ENCODE measurements at regions not wholly inside any gene's neighbourhood (a gene's known extent, or its start where the extent isn't known, plus 50 kb on each side); places are given as distances from the start of the nearest gene placed in this dataset.
A peak's percentile ranks its signal among the peaks of the same experiment; 100 is the strongest.

- no peaks in the 10 kb centered on the region for H3K9me3 ChIP-seq (ENCODE audit: insufficient read depth, low read depth, low read length)
- H3K4me1 ChIP-seq (ENCODE audit: insufficient read depth, low read length, poor library complexity, severe bottlenecking): peaks cover 30% of the 10 kb centered on the region
- H3K79me2 ChIP-seq (ENCODE audit: insufficient read depth, low read length): no peaks in the 10 kb centered on the region
- TF ChIP-seq CTCF (conservative IDR thresholded peaks at IDR 0.05; ENCODE audit: low read length) (no peak), EZH2phosphoT487 (IDR thresholded peaks at IDR 0.05; ENCODE audit: borderline replicate concordance) (no peak)
- no peaks in the 10 kb centered on the region for H3K36me3 ChIP-seq (ENCODE audit: insufficient read depth, low read length)
- H3K9ac ChIP-seq (ENCODE audit: low read depth, low read length, poor library complexity, severe bottlenecking): no peak overlapping the region
- no peak overlapping the region for H3K4me2 ChIP-seq (ENCODE audit: low read depth, low read length, poor library complexity, severe bottlenecking)
- no peaks in the 10 kb centered on the region for H3K27me3 ChIP-seq (ENCODE audit: insufficient read depth, low read length, poor library complexity, severe bottlenecking)
- H3K9me2 ChIP-seq (replicated peaks; ENCODE audit: low read depth, low read length): no peaks in the 10 kb centered on the region
- no peaks in the 10 kb centered on the region for H3F3A ChIP-seq (ENCODE audit: low read depth)
- H4K20me1 ChIP-seq (ENCODE audit: insufficient read depth, low read length, poor library complexity, severe bottlenecking): no peaks in the 10 kb centered on the region
- H2AFZ ChIP-seq (ENCODE audit: low read length): peak overlapping the region; percentile 39; the same call in 1 of the 2 replicates
- H3K4me3 ChIP-seq (ENCODE audit: low read length, poor library complexity, severe bottlenecking): no peak overlapping the region
Measured at GRCh38 chr15:60081976-60082375, 77.9 kb downstream of the FOXB1 start.

- Histone ChIP-seq H3K36me3 (ENCODE audit: insufficient read depth, low read length) (no peaks in the 10 kb centered on the region), H3K9ac (ENCODE audit: low read depth, low read length, poor library complexity, severe bottlenecking) (no peak overlapping the region), H3K9me2 (replicated peaks; ENCODE audit: low read depth, low read length) (no peaks in the 10 kb centered on the region), H3K79me2 (ENCODE audit: insufficient read depth, low read length) (no peaks in the 10 kb centered on the region), H3F3A (ENCODE audit: low read depth) (no peaks in the 10 kb centered on the region), H3K4me1 (ENCODE audit: insufficient read depth, low read length, poor library complexity, severe bottlenecking) (peaks cover 17% of the 10 kb centered on the region), H2AFZ (ENCODE audit: low read length) (no peak overlapping the region; the same call in 1 of the 2 replicates), H3K27me3 (ENCODE audit: insufficient read depth, low read length, poor library complexity, severe bottlenecking) (no peaks in the 10 kb centered on the region), H4K20me1 (ENCODE audit: insufficient read depth, low read length, poor library complexity, severe bottlenecking) (no peaks in the 10 kb centered on the region), H3K4me3 (ENCODE audit: low read length, poor library complexity, severe bottlenecking) (no peak overlapping the region), H3K9me3 (ENCODE audit: insufficient read depth, low read depth, low read length) (no peaks in the 10 kb centered on the region), H3K4me2 (ENCODE audit: low read depth, low read length, poor library complexity, severe bottlenecking) (no peak overlapping the region)
- no peak for TF ChIP-seq CTCF (conservative IDR thresholded peaks at IDR 0.05; ENCODE audit: low read length)
- TF ChIP-seq EZH2phosphoT487 (IDR thresholded peaks at IDR 0.05; ENCODE audit: borderline replicate concordance): no peak
Measured at GRCh38 chr15:60083318-60083717, 79.2 kb downstream of the FOXB1 start.

DNA sequence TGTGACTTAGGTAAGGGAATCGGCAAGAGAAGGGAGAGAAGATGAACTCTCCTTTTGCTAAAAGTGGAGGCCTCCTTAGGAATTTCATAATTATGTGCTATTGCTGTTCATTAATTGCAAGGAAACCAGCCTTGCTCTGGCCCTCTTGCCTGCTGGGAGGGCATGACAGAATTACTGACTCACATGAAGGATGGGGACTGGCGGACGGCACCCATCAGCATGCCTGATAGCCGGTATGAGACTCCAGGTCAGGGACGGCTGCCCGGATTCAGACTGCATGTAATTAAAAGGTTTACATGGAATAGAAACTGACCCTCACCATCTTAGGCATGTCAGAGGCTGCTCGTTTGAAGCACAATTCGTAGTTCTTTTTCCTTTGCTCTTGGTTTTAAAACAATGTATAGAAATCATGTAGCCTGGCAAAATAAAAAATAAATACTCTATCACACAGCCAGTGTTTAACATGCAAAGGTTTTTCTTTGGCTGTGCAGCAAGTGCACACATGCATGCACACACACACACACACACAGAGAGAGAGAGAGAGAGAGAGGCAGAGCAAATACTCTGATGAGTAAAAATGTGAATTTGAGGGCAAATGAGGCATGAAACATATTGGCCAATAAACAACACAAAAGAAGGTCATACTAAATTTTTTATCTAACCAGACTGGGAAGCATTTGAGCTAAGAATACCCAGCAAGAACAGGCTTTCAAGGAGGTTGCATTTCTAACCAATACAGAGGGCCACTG, 82.7 kb downstream of the FOXB1 start:
- Histone ChIP-seq H3K36me3 (ENCODE audit: insufficient read depth, low read length) (no peaks in the 10 kb centered on the region), H4K20me1 (ENCODE audit: insufficient read depth, low read length, poor library complexity, severe bottlenecking) (no peaks in the 10 kb centered on the region), H3K4me2 (ENCODE audit: low read depth, low read length, poor library complexity, severe bottlenecking) (no peak overlapping the region), H3K9me2 (replicated peaks; ENCODE audit: low read depth, low read length) (no peaks in the 10 kb centered on the region), H3K9me3 (ENCODE audit: insufficient read depth, low read depth, low read length) (no peaks in the 10 kb centered on the region), H3K9ac (ENCODE audit: low read depth, low read length, poor library complexity, severe bottlenecking) (no peak overlapping the region), H3K79me2 (ENCODE audit: insufficient read depth, low read length) (no peaks in the 10 kb centered on the region), H3F3A (ENCODE audit: low read depth) (no peaks in the 10 kb centered on the region), H2AFZ (ENCODE audit: low read length) (0 out of 2 replicates have a peak overlapping the region, but pooled peaks have one; percentile 8), H3K4me3 (ENCODE audit: low read length, poor library complexity, severe bottlenecking) (no peak overlapping the region), H3K4me1 (ENCODE audit: insufficient read depth, low read length, poor library complexity, severe bottlenecking) (peaks cover 11% of the 10 kb centered on the region), H3K27me3 (ENCODE audit: insufficient read depth, low read length, poor library complexity, severe bottlenecking) (no peaks in the 10 kb centered on the region)
- TF ChIP-seq CTCF (conservative IDR thresholded peaks at IDR 0.05; ENCODE audit: low read length) (no peak), EZH2phosphoT487 (IDR thresholded peaks at IDR 0.05; ENCODE audit: borderline replicate concordance) (no peak)

Data from Loucy (cell line).